ENCODE measurements at regions not wholly inside any gene's neighbourhood (a gene's known extent, or its start where the extent isn't known, plus 50 kb on each side); places are given as distances from the start of the nearest gene placed in this dataset.

DNA sequence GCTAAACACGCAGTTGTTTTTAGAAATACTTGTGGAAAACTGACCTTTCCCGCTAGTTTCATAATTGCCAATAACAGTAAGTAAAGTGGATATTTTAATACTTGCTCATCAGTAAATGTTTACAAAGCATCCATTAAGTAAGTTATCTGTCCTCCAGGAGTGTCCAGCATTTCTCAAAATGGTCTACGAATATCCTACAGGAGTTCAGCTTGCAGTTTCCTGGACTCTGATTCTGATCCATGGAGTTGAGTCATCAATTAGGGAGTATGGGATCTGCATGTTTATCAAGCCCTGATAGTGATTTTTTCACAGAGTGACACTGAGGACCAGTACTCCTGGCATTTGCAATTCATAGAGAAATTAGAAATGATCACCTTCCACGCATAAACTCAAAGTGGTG lies 325.2 kb upstream of the AADAT start:
- Mint-ChIP-seq H3K9me3 (ENCODE audit: unreplicated experiment) (no peaks in the 10 kb centered on the region), H3K27me3 (ENCODE audit: insufficient read depth, unreplicated experiment) (no peaks in the 10 kb centered on the region), H3K4me1 (ENCODE audit: insufficient read depth, unreplicated experiment) (no peaks in the 10 kb centered on the region), H3K27ac (ENCODE audit: low read depth, unreplicated experiment) (no peak overlapping the region), H3K36me3 (ENCODE audit: insufficient read depth, unreplicated experiment) (peaks cover 6% of the 10 kb centered on the region), H3K4me3 (ENCODE audit: unreplicated experiment) (no peak overlapping the region)
- BruUV-seq (replicated peaks): no TSS peak
- no peak for TF ChIP-seq CTCF (IDR thresholded peaks at IDR 0.05; ENCODE audit: unreplicated experiment)
- ChIA-PET CTCF (interaction anchor here (0.7 kb wide), 1 partner anchor 135 kb away, joined by 3 read pairs; no protein-coding TSS in a partner anchor), POLR2A (no interaction called here)
- DNase-seq (ENCODE audit: unreplicated experiment): no peak
- intact Hi-C loops (cut with micrococcal nuclease): no loop called here

DNA sequence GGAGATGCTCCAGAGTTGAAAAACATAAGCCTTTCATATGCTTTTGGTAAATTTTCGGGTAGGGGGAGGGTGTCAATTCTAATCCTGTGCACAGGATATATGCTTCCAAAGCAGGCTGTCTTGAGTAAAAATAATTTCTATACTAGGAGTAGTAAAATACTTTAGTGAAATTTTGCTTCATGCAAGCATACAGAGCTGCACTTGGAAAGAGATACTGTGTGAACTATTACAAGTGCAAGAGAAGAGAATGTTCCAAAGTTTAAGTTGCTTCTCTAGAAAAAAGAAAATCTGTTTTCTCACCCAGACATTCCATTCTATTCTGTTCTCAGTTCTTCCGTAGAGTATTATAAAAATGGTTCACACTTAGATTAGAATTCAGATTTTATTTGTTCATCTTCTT lies 324.6 kb upstream of the AADAT start:
- no peak for DNase-seq (ENCODE audit: unreplicated experiment)
- intact Hi-C loops (cut with micrococcal nuclease): no loop called here
- peaks cover 6% of the 10 kb centered on the region for H3K36me3 Mint-ChIP-seq (ENCODE audit: insufficient read depth, unreplicated experiment)
- CTCF ChIA-PET: interaction anchor here (0.7 kb wide), 1 partner anchor 136 kb away, joined by 3 read pairs; no protein-coding TSS in a partner anchor
- H3K4me1 Mint-ChIP-seq (ENCODE audit: insufficient read depth, unreplicated experiment): no peaks in the 10 kb centered on the region
- H3K4me3 Mint-ChIP-seq (ENCODE audit: unreplicated experiment): no peak overlapping the region
- POLR2A ChIA-PET: no interaction called here
- H3K27ac Mint-ChIP-seq (ENCODE audit: low read depth, unreplicated experiment): no peak overlapping the region
- H3K27me3 Mint-ChIP-seq (ENCODE audit: insufficient read depth, unreplicated experiment): no peaks in the 10 kb centered on the region
- no peaks in the 10 kb centered on the region for H3K9me3 Mint-ChIP-seq (ENCODE audit: unreplicated experiment)
- BruUV-seq (replicated peaks): no TSS peak
- TF ChIP-seq CTCF (IDR thresholded peaks at IDR 0.05; ENCODE audit: unreplicated experiment): no peak

DNA sequence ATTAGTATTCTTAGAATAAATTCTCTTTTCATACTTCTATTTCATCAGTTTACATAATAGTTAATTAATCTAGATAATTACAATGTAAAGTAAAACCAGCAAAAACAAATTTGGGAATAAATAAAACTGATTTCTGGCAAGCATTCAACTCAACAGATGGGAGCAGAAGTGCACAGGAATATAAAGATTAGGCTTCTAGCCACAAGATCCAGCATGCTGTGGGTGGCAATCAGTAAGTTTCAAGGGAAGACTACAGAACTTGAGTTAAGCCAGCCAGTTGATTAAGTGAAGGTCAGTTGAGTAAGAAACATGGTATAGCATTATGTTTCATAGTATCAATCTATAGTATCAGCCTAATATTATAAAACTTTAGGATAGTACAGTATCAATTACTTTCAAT lies 324.2 kb upstream of the AADAT start:
- Mint-ChIP-seq H3K9me3 (ENCODE audit: unreplicated experiment) (no peaks in the 10 kb centered on the region), H3K27ac (ENCODE audit: low read depth, unreplicated experiment) (no peak overlapping the region), H3K36me3 (ENCODE audit: insufficient read depth, unreplicated experiment) (peaks cover 6% of the 10 kb centered on the region), H3K4me1 (ENCODE audit: insufficient read depth, unreplicated experiment) (no peaks in the 10 kb centered on the region), H3K4me3 (ENCODE audit: unreplicated experiment) (no peak overlapping the region), H3K27me3 (ENCODE audit: insufficient read depth, unreplicated experiment) (no peaks in the 10 kb centered on the region)
- DNase-seq (ENCODE audit: unreplicated experiment): no peak
- BruUV-seq (replicated peaks): no TSS peak
- TF ChIP-seq CTCF (IDR thresholded peaks at IDR 0.05; ENCODE audit: unreplicated experiment): no peak
- POLR2A ChIA-PET: no interaction called here
- intact Hi-C loops (cut with micrococcal nuclease): no loop called here
- CTCF ChIA-PET: interaction anchor here (0.7 kb wide), 1 partner anchor 136 kb away, joined by 3 read pairs; no protein-coding TSS in a partner anchor

- intact Hi-C loops (cut with micrococcal nuclease): no loop called here
- POLR2A ChIA-PET: no interaction called here
These were observed 310.6 kb upstream of the AADAT start for GRCh38 chr4:170400361-170400760.

More at GRCh38 chr4:170400361-170400760, 310.6 kb upstream of the AADAT start:
- TF ChIP-seq CTCF (IDR thresholded peaks at IDR 0.05; ENCODE audit: unreplicated experiment): no peak
- BruUV-seq (replicated peaks): no TSS peak
- Mint-ChIP-seq H3K27me3 (ENCODE audit: insufficient read depth, unreplicated experiment) (no peaks in the 10 kb centered on the region), H3K4me3 (ENCODE audit: unreplicated experiment) (no peak overlapping the region), H3K9me3 (ENCODE audit: unreplicated experiment) (peaks cover 5% of the 10 kb centered on the region), H3K4me1 (ENCODE audit: insufficient read depth, unreplicated experiment) (peaks cover 10% of the 10 kb centered on the region), H3K27ac (ENCODE audit: low read depth, unreplicated experiment) (no peak overlapping the region), H3K36me3 (ENCODE audit: insufficient read depth, unreplicated experiment) (no peaks in the 10 kb centered on the region)
- CTCF ChIA-PET: interaction anchor here (1.3 kb wide), 1 partner anchor 9 kb away, joined by 5 read pairs; no protein-coding TSS in a partner anchor
- peak; percentile 9 for DNase-seq (ENCODE audit: unreplicated experiment)
